ENCODE measurements at regions not wholly inside any gene's neighbourhood (a gene's known extent, or its start where the extent isn't known, plus 50 kb on each side); places are given as distances from the start of the nearest gene placed in this dataset.

DNA sequence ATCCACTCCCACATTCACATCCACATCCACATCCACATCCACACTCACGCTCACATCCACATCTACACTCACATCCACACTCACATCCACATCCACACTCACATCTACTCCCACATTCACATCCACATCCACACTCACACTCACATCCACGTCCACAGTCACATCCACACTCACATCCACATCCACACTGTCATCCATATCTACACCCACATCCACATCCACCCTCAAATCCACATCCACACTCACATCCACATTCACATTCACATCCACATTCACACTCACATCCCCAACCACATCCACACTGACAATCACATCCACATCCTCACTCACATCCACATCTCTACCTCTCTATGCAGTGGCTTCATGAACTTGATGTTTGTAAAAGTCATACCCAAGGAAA lies 190.5 kb downstream of the IRX1 start:
- H3K4me3 ChIP-seq (ENCODE audit: low read depth, poor library complexity, severe bottlenecking): no peak overlapping the region
- WGBS, 2 donors: 90 to 93% methylated on average over 2 of the region's 2 CpGs
- TF ChIP-seq POLR2A (IDR thresholded peaks at IDR 0.05): no peak
- TF ChIP-seq, protein P1, sequence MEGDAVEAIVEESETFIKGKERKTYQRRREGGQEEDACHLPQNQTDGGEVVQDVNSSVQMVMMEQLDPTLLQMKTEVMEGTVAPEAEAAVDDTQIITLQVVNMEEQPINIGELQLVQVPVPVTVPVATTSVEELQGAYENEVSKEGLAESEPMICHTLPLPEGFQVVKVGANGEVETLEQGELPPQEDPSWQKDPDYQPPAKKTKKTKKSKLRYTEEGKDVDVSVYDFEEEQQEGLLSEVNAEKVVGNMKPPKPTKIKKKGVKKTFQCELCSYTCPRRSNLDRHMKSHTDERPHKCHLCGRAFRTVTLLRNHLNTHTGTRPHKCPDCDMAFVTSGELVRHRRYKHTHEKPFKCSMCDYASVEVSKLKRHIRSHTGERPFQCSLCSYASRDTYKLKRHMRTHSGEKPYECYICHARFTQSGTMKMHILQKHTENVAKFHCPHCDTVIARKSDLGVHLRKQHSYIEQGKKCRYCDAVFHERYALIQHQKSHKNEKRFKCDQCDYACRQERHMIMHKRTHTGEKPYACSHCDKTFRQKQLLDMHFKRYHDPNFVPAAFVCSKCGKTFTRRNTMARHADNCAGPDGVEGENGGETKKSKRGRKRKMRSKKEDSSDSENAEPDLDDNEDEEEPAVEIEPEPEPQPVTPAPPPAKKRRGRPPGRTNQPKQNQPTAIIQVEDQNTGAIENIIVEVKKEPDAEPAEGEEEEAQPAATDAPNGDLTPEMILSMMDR (IDR thresholded peaks at IDR 0.05): no peak
- intact Hi-C loops (cut with DNase I; ENCODE audit: low total_unique reads): no loop called here
- DNase-seq (ENCODE audit: low spot score in 2 of 2): no peak

DNA sequence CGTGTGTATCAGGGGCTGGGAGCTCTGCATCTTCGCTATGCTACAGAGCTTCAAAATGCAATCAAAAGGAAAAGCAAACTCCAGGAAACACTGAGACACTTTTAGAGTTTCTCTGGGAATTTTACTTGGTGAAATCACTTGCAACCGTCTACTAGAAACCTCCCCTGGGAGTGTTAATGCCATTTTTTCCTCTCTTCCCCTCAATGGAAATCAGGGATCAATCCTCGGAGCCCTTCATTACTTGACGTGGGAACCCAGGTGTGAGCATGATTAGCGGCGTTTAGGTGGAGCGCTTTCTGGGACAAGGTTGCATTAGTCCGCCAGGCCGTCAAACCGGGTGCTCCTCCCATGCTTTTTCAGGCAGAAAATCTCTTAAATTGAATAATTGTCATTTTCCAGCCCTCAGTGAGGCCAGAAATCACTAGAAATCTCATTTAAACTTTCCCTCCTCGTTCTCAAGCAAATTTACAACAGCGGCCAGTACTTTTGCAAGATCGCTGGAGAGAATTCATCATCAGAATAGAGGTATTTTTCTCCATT lies 191.3 kb downstream of the IRX1 start:
- TF ChIP-seq, protein P1 (IDR thresholded peaks at IDR 0.05): no peak
- no peak for TF ChIP-seq POLR2A (IDR thresholded peaks at IDR 0.05)
- DNase-seq (ENCODE audit: low spot score in 2 of 2): no peak
- intact Hi-C loops (cut with DNase I; ENCODE audit: low total_unique reads): no loop called here
- WGBS, 2 donors: 75 to 77% methylated on average over 14 of the region's 14 CpGs
- no peak overlapping the region for H3K4me3 ChIP-seq (ENCODE audit: low read depth, poor library complexity, severe bottlenecking)

DNA sequence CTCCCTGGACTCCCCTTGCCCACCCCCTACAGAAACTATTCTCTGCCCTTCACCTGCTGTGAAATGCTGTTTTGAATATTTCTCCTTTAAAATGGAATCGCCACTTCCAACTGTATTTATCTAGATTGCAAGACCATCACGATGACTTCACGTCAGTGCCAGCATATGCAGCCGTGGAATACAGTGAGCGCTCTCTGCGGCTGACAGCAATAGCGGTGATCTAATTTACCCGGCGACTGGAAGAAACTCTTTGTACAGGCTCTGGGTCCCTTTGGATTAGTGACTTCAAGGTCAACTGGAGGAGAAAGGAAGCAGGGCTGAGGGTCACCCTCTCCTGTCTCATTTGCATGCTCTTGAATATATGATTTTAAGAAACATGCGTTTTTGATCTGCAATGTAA lies 192.0 kb downstream of the IRX1 start:
- intact Hi-C loops (cut with DNase I; ENCODE audit: low total_unique reads): no loop called here
- DNase-seq (ENCODE audit: low spot score in 2 of 2): no peak
- H3K4me3 ChIP-seq (ENCODE audit: low read depth, poor library complexity, severe bottlenecking): no peak overlapping the region
- WGBS, 2 donors: 66 to 69% methylated on average over 10 of the region's 10 CpGs
- no peak for TF ChIP-seq POLR2A (IDR thresholded peaks at IDR 0.05)
- TF ChIP-seq, protein P1 (IDR thresholded peaks at IDR 0.05): no peak

DNA sequence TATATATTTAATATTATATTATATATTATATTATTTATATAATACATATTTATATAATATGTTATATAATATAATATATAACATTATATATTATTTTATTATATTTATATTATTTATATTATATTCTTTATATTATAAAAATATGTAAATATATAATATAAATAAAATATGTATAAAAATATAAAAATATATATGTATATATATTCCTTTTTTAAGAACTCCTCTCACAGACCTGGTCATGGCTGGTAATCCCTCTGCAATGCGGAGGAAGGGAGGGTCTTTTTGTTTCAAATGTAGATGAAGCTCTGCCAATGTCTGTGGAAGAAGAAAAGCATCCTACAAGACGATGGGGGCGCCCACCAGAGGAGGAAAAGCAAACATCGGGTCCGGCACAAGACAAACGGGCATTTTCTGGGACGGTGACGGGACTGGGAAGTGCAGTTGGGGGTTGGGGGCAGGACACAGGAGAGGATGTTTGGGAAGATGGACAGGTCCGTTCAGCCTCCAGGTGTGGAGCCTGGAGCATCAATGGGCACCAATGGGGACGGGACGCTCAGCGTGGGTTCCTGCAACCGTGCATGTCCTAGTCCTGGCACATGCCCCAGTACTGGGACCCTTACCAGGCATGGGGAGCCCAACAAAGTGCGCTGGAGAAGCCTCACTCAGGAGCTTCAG lies 194.0 kb downstream of the IRX1 start:
- no peak for TF ChIP-seq POLR2A (IDR thresholded peaks at IDR 0.05)
- TF ChIP-seq, protein P1 (IDR thresholded peaks at IDR 0.05): no peak
- no peak for DNase-seq (ENCODE audit: low spot score in 2 of 2)
- intact Hi-C loops (cut with DNase I; ENCODE audit: low total_unique reads): no loop called here
- H3K4me3 ChIP-seq (ENCODE audit: low read depth, poor library complexity, severe bottlenecking): no peak overlapping the region
- 84 to 86% methylated on average over 14 of the region's 14 CpGs for WGBS, 2 donors

DNA sequence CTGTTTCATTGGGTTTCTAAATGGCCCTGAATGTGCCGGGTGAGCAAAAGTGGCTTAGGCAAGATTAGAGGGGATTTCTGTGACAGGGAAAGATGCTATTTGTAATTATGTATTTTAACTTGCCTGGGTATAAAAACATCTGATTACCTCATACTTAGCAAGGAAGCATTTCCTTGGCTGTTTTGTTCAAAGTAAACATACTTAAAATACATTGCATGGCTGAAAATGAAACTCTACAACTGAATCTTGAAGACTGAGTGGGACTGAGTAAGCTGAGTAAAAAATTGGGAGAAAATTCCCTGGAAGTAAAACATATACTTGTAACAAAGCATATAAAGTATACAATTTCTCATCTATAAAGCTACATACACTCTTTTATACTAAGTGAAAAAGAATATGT lies 197.5 kb downstream of the IRX1 start:
- WGBS, 2 donors: 93 to 94% methylated on average over 1 of the region's 1 CpG
- H3K4me3 ChIP-seq (ENCODE audit: low read depth, poor library complexity, severe bottlenecking): no peak overlapping the region

More for the DNA sequence above, 197.5 kb downstream of the IRX1 start:
- TF ChIP-seq, protein P1 (IDR thresholded peaks at IDR 0.05): no peak
- TF ChIP-seq POLR2A (IDR thresholded peaks at IDR 0.05): no peak
- DNase-seq (ENCODE audit: low spot score in 2 of 2): no peak
- intact Hi-C loops (cut with DNase I; ENCODE audit: low total_unique reads): no loop called here
